Natural killer cell treated with Interleukin-12 subunit alpha and Interleukin-12 subunit beta and Interleukin-15 and Interleukin-18, amount 100 ng/mL, for 72 hours (primary cell): ENCODE measurements at regions not wholly inside any gene's neighbourhood (a gene's known extent, or its start where the extent isn't known, plus 50 kb on each side); places are given as distances from the start of the nearest gene placed in this dataset.

Experiments used
- ATAC-seq, 2 donors: fragments of 150-1000 bp; cut with Tn5 transposase in 1 of 2; sonication (Bioruptor Pico), chemical (Tn5 transposase) in 1 of 2; 2 replicates each; pipeline ENCODE4 v1.10.0; 2021
- DNase-seq: peaks from one replicate; pipeline ENCODE4 v3.0.0; 2022; ENCODE audit warnings: low spot score
- H3K27ac Mint-ChIP-seq, 2 donors: 1 replicate in 1 of 2; 2 replicates in 1 of 2; pipeline ENCODE4 v1.8.0; 2022; ENCODE audit warnings: mixed read lengths in 2 of 2, mild to moderate bottlenecking in 1 of 2, moderate library complexity in 1 of 2
- H3K27me3 Mint-ChIP-seq, 2 donors: 1 replicate in 1 of 2; 2 replicates in 1 of 2; pipeline ENCODE4 v1.8.0; 2022; ENCODE audit warnings: mixed read lengths in 2 of 2
- H3K36me3 Mint-ChIP-seq: one replicate; pipeline ENCODE4 v1.8.0; 2022; ENCODE audit warnings: mixed read lengths
- H3K4me1 Mint-ChIP-seq, 2 donors: 1 replicate in 1 of 2; 2 replicates in 1 of 2; pipeline ENCODE4 v1.8.0; 2022; ENCODE audit warnings: low read depth in 2 of 2, mixed read lengths in 2 of 2, mild to moderate bottlenecking in 1 of 2
- H3K4me3 Mint-ChIP-seq: one replicate; pipeline ENCODE4 v1.8.0; 2022; ENCODE audit warnings: mixed read lengths
- H3K9me3 Mint-ChIP-seq: 2 replicates; pipeline ENCODE4 v1.8.0; 2022; ENCODE audit warnings: mixed read lengths

DNA sequence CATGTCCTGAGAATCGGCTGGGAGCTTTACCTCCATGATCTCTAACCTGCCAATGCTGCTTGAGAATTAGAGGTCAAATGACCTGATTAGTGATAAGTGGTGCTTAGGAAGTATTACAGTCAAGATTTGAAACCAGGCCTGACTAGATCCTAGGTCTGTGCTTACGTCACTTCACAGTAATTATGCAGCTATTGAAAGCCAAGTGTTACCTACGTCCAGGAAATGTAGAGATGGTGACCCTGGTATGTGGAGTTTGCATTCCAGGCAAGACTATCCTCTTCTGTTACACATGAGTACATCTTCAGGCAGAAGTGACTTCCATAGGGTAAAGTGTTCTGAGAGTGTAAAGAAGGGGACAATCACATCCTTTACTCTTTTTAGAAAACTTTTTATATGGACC lies 530.4 kb upstream of the TENM4 start:
- Mint-ChIP-seq H3K36me3 (no peaks in the 10 kb centered on the region), H3K27ac (no peak overlapping the region), H3K9me3 (peaks cover 11% of the 10 kb centered on the region), H3K27me3 (no peaks in the 10 kb centered on the region), H3K4me1 (no peaks in the 10 kb centered on the region), H3K4me3 (no peak overlapping the region)
- ATAC-seq (no peak), DNase-seq (no peak)

GRCh38 chr11:79966592-79966991 lies 525.8 kb upstream of the TENM4 start:
- DNase-seq: no peak
- H3K27ac Mint-ChIP-seq: no peak overlapping the region
- H3K9me3 Mint-ChIP-seq: peaks cover 16% of the 10 kb centered on the region
- no peaks in the 10 kb centered on the region for H3K27me3 Mint-ChIP-seq
- no peak for ATAC-seq
- H3K36me3 Mint-ChIP-seq: no peaks in the 10 kb centered on the region
- H3K4me1 Mint-ChIP-seq: no peaks in the 10 kb centered on the region
- H3K4me3 Mint-ChIP-seq: no peak overlapping the region

GRCh38 chr11:79963856-79964645 lies 523.2 kb upstream of the TENM4 start:
- Mint-ChIP-seq H3K4me3 (no peak overlapping the region), H3K4me1 (no peaks in the 10 kb centered on the region), H3K27me3 (no peaks in the 10 kb centered on the region), H3K9me3 (peaks cover 16% of the 10 kb centered on the region), H3K36me3 (peaks cover 4% of the 10 kb centered on the region), H3K27ac (no peak overlapping the region)
- no peak for DNase-seq
- ATAC-seq: no peak

DNA sequence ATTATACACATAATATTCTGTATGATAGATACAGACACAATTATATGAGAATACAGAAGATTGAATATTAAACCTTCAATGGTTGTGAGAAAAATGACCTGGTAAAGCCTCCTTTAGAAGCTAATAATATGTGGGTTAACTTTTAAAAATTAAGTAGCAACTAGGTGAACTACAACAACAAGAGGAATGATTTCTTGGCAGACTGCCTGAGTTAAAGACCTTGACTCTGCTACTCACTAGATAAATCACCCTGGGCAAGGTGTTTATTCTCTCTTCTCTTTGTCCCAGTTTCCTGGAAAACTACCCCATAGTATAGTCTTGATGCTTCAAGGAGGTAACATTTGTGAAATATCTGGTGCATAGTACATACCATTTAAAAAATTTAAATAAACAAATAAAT lies 519.6 kb upstream of the TENM4 start:
- ATAC-seq (no peak), DNase-seq (no peak)
- peaks cover 20% of the 10 kb centered on the region for H3K9me3 Mint-ChIP-seq
- H3K4me3 Mint-ChIP-seq: no peak overlapping the region
- no peaks in the 10 kb centered on the region for H3K4me1 Mint-ChIP-seq
- peaks cover 9% of the 10 kb centered on the region for H3K36me3 Mint-ChIP-seq
- no peak overlapping the region for H3K27ac Mint-ChIP-seq
- no peaks in the 10 kb centered on the region for H3K27me3 Mint-ChIP-seq

- DNase-seq (no peak), ATAC-seq (no peak)
- H3K4me3 Mint-ChIP-seq: no peak overlapping the region
- no peaks in the 10 kb centered on the region for H3K4me1 Mint-ChIP-seq
- H3K9me3 Mint-ChIP-seq: peaks cover 24% of the 10 kb centered on the region
- H3K27me3 Mint-ChIP-seq: no peaks in the 10 kb centered on the region
- H3K36me3 Mint-ChIP-seq: peaks cover 9% of the 10 kb centered on the region
- H3K27ac Mint-ChIP-seq: no peak overlapping the region
Measured at GRCh38 chr11:79959318-79959717, 518.5 kb upstream of the TENM4 start.

DNA sequence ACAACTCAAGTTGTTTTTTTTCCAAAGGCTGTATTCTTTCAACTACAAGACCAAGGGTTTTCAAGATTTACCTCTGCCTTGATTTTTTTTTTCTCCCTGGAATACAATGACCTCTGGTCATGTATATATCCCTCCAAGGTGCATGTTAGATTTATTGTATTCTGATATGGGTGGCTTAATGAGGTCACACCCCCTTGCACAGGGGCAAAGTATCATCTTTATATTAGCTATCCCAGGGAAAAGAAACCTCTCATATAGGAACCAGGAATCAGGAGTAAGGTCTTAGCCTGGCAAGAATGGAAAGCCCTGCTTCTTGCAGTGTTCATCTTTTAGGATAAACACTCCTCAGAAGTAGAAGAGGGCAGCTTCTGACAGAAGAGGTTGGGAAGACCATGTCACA lies 516.9 kb upstream of the TENM4 start:
- Mint-ChIP-seq H3K36me3 (peaks cover 9% of the 10 kb centered on the region), H3K4me1 (no peaks in the 10 kb centered on the region), H3K9me3 (peaks cover 22% of the 10 kb centered on the region), H3K27me3 (no peaks in the 10 kb centered on the region), H3K4me3 (no peak overlapping the region), H3K27ac (no peak overlapping the region)
- ATAC-seq (no peak), DNase-seq (no peak)

GRCh38 chr11:79956061-79956460 lies 515.2 kb upstream of the TENM4 start:
- no peaks in the 10 kb centered on the region for H3K4me1 Mint-ChIP-seq
- H3K9me3 Mint-ChIP-seq: peaks cover 19% of the 10 kb centered on the region
- H3K4me3 Mint-ChIP-seq: no peak overlapping the region
- no peak for ATAC-seq
- no peak for DNase-seq
- H3K36me3 Mint-ChIP-seq: peaks cover 9% of the 10 kb centered on the region
- no peak overlapping the region for H3K27ac Mint-ChIP-seq
- H3K27me3 Mint-ChIP-seq: no peaks in the 10 kb centered on the region

- Mint-ChIP-seq H3K9me3 (peaks cover 24% of the 10 kb centered on the region), H3K4me1 (no peaks in the 10 kb centered on the region), H3K4me3 (no peak overlapping the region), H3K27ac (no peak overlapping the region), H3K36me3 (peaks cover under 1% of the 10 kb centered on the region), H3K27me3 (no peaks in the 10 kb centered on the region)
- ATAC-seq (no peak), DNase-seq (no peak)
Measured at GRCh38 chr11:79953629-79954028, 512.8 kb upstream of the TENM4 start.

DNA sequence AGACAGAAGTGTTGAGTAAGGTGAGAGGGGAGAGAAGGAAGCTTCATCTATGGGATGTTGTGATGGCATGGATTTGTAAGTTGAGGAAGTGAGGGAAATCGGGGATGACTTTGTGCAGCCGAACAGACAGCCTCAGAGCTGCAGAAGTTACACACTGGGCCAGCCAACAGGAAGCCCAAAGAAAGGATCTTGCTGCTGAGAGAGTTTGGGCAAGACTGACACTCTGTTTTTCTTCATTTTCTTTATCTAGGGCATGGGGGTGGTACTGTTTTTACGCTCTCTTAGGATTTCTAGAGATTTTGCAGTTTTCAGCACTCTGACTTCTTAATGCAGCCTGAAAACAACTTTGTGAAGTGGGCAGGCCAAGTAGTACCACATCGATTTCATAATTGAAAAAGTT lies 509.9 kb upstream of the TENM4 start:
- Mint-ChIP-seq H3K27ac (no peak overlapping the region), H3K9me3 (peaks cover 21% of the 10 kb centered on the region), H3K27me3 (no peaks in the 10 kb centered on the region), H3K36me3 (no peaks in the 10 kb centered on the region), H3K4me1 (no peaks in the 10 kb centered on the region), H3K4me3 (no peak overlapping the region)
- ATAC-seq (no peak), DNase-seq (no peak)

DNA sequence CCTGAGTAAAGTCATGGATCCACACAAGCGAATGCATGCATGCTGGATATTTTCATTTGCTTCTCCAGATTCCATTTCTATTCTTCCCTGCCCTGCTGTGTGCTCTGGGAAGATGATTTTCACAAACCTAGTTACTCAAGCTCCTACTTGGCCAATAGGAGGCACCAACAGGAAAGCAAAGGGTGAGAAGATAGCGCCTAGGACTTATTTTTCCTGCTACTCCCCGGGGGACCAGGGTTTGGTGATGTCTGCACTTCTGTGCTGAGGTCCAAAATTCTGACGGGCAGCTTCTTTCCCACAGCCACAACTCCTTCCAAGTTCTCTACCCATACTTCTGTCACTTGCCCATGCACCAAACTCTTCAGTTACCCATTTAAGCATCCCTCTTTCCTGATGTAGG lies 509.3 kb upstream of the TENM4 start:
- no peaks in the 10 kb centered on the region for H3K27me3 Mint-ChIP-seq
- no peak overlapping the region for H3K4me3 Mint-ChIP-seq
- H3K9me3 Mint-ChIP-seq: peaks cover 18% of the 10 kb centered on the region
- H3K27ac Mint-ChIP-seq: no peak overlapping the region
- DNase-seq (no peak), ATAC-seq (no peak)
- no peaks in the 10 kb centered on the region for H3K36me3 Mint-ChIP-seq
- H3K4me1 Mint-ChIP-seq: no peaks in the 10 kb centered on the region

DNA sequence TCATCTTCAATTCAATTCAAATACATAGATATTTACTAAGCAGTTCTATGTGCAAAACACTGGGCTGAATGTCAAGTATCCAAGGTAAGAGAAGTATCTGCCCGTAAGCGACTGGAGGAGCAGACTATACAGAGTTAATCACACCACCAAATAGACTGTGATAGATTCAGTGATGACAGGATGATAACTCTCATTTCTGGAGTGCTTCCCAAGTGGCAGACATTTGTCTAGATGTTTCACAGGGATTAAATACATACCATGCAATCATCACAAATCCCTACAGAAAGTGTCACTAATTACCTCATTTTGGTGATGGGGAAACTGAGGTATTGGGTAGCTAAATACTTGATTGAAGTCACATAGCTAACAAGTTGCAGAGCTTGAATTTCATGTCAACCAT lies 508.7 kb upstream of the TENM4 start:
- no peaks in the 10 kb centered on the region for H3K27me3 Mint-ChIP-seq
- no peak for ATAC-seq
- peaks cover 16% of the 10 kb centered on the region for H3K9me3 Mint-ChIP-seq
- no peak overlapping the region for H3K27ac Mint-ChIP-seq
- no peaks in the 10 kb centered on the region for H3K36me3 Mint-ChIP-seq
- H3K4me1 Mint-ChIP-seq: no peaks in the 10 kb centered on the region
- no peak for DNase-seq
- H3K4me3 Mint-ChIP-seq: no peak overlapping the region

DNA sequence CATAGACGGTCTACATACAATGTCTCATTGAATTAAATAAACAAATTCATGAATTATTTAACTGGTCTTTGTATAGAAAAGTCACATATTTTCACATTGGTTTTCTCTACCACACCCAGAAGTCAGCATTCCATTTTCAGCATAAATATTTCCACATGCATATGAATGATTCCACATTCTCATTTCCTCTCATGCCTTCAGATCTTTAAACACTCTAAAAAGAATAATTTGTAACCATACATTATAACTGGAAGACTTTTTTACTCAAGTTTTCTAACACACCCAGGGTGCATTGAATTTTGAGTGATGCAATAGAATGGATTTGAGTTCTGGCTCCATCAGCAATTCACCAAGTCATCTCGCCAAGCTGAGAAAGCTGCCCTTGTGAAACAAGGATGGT lies 501.8 kb upstream of the TENM4 start:
- H3K27ac Mint-ChIP-seq: no peak overlapping the region
- H3K4me3 Mint-ChIP-seq: no peak overlapping the region
- no peaks in the 10 kb centered on the region for H3K4me1 Mint-ChIP-seq
- peaks cover 12% of the 10 kb centered on the region for H3K9me3 Mint-ChIP-seq
- ATAC-seq (no peak), DNase-seq (no peak)
- H3K36me3 Mint-ChIP-seq: peaks cover 4% of the 10 kb centered on the region
- H3K27me3 Mint-ChIP-seq: no peaks in the 10 kb centered on the region

DNA sequence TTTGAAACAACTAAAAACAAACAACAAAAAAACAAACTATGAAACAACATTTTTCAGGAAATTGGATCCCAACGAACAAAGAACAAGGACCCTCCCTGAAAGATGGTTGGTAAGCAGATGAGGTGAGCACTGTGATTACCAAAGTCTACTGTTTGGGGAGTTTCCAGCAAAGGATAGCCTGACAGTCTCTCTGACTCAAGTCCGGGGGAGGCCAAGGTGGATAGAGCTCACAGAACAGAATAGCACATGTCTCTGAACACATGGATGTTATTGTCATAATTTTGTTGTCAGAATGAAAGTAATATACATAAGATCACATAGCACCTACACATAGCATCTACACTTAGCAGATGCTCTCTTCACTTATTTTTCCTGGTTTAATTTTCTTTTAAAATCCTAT lies 501.3 kb upstream of the TENM4 start:
- DNase-seq: no peak
- Mint-ChIP-seq H3K9me3 (peaks cover 10% of the 10 kb centered on the region), H3K36me3 (peaks cover 4% of the 10 kb centered on the region), H3K4me3 (no peak overlapping the region), H3K27ac (no peak overlapping the region), H3K27me3 (no peaks in the 10 kb centered on the region), H3K4me1 (no peaks in the 10 kb centered on the region)
- no peak for ATAC-seq

DNA sequence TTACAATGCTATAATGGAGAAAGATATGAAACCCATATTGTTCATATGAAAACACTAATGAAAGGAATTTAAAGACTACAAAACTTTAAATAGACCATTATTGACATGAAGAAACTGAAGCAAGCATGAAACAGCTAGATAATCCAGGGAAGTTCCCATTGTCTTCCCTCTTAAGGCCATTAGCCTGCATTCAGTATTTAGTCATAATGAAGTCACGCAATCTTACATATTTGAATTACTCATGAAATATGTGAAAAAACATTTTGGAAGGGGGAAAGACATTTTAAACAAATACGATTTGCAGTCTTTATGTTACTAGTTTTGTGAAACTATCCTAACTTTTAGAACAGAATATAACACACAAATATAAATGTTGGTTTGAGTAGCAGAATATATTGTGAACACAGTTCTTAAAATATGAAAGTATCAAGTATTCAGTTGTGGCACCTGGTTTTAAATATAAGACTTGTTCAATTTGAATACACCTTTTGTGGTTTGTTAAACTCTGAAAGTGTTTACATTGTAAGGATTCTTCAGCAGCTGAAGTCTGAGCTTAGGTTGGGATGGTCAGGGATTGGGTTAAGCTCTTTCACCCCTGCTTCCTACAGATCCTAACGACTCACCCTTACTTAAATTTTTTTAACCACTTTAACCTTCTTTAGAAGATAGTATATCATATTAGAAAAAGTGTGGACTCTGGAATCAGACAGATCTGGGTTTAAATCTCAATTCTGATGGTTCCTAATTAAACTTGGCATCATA lies 500.3 kb upstream of the TENM4 start:
- no peak for DNase-seq
- Mint-ChIP-seq H3K27ac (no peak overlapping the region), H3K4me3 (no peak overlapping the region), H3K36me3 (peaks cover 4% of the 10 kb centered on the region), H3K4me1 (no peaks in the 10 kb centered on the region), H3K9me3 (peaks cover 10% of the 10 kb centered on the region), H3K27me3 (no peaks in the 10 kb centered on the region)
- no peak for ATAC-seq
